Anterior cingulate cortex (tissue), 58 donors: ENCODE measurements at regions not wholly inside any gene's neighbourhood (a gene's known extent, or its start where the extent isn't known, plus 50 kb on each side); places are given as distances from the start of the nearest gene placed in this dataset.
"Not testable (repeated sequence)": the region's sequence is repeated elsewhere in the genome, so short reads cannot be mapped to it uniquely, and the experiment has no call there.

ENCODE experiments used
- DNase-seq, 58 donors: peaks; one replicate each; lab custom pipeline; 2025; lab: John Stamatoyannopoulos, UW

DNA sequence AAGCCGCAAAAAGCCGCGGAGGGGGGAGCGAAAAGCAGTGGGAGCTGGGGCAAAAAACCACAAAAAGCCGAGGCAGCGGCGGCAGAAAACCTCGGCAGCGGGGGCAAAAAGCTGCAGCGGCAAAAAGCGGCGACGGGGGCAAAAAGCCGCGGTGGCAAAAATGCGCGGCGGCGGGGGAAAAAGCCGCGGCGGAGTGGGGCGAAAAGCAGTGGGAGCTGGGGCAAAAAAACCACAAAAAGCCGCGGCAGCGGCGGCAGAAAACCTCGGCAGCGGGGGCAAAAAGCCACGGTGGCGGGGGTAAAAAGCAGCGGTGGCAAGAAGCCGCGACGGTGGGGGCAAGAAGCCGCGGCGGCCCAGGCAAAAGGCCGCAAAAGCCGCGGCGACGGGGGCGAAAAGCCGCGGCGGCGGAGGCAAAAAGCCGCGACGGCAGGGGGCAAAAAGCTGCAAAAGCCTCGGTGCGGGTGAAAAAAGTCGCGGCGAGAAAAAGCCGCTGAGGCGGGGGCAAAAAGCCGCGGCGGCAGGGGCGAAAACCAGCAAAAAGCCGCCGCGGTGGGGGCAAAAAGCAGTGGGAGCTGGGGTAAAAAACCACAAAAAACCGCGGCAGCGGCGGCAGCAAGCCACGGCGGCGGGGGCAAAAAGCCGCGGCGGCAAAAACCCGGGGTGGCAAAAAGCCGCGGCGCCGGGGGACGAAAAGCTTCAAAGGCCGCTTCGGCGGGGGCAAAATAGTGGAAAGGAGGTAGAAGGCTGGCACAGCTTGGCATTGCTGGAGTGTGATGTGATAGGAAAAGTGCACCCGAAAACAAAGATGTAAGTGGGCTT, 135.9 kb downstream of the ZNF92 start:
- DNase-seq: peak in 2 of 58 donors; percentile 0 to 22

DNA sequence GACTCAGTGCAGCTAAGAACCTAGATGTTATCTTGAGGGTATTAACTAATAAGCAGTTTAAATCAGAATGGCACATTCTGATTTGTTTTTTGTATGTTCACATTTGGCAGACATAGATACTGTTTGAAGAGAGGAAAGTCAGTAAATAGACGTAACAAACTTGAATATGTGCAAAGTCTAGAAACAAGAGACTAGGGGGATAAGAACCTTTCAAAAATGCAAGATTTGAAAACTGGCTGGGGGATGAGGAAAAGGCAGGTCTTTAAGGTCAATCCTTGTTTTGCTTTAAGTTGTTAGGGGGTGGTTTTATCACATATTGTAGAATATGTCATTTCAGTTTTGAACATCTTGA, 136.5 kb downstream of the ZNF92 start:
- DNase-seq: not testable (repeated sequence)

DNA sequence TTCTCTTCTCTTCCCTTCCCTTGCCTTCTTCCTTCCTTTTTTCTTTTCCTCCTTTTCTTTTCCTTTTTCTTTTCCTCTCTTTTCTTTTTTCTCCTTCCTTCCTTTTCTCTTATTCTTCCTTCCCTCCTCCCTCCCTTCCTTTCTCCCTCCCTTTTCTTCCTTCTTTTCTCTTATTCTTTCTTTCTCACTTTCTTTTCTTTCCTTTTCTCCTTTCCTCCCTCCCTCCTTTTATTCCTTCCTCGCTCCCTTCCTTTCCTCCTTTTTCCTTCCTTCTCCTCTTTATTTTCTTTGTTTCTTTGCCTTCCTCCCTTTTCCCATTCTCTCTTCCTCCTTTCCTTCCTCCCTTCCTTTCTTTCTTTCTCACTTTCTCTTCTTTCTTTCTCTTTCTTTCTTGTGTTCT, 146.1 kb downstream of the ZNF92 start:
- DNase-seq: not testable (repeated sequence)

DNA sequence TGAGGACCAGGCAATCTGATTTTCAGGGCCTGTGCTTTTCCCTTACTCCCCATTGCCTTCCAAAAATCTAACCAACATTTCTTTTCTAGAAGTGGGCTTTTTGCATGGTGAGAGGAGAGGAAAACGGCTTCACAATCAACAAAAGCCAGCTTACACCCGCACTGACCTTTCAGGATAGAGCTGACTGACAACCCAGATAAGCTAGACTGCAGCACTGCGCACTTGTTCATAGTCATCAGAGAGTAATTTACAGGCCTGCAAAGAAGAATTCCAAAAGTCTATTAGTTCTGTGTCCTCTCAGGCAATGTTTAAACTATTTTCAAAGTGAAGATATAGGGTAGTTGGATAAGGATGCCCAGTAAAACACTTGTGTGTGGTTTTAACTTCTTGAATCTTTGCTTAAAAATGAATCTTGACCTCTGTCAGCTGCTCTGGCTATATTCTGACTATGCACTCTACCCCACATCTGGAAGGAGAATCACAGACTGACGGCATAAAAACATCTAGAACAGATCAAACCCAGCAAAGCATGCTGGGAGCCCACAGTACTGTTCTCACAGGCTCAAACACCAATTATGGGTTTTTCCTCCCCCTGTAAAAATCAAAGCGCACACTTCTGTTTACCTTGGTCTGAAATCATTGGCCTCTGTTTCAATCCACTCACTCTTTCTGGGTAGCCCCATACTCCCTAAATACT, 172.0 kb downstream of the ZNF92 start:
- not testable (repeated sequence) for DNase-seq

DNA sequence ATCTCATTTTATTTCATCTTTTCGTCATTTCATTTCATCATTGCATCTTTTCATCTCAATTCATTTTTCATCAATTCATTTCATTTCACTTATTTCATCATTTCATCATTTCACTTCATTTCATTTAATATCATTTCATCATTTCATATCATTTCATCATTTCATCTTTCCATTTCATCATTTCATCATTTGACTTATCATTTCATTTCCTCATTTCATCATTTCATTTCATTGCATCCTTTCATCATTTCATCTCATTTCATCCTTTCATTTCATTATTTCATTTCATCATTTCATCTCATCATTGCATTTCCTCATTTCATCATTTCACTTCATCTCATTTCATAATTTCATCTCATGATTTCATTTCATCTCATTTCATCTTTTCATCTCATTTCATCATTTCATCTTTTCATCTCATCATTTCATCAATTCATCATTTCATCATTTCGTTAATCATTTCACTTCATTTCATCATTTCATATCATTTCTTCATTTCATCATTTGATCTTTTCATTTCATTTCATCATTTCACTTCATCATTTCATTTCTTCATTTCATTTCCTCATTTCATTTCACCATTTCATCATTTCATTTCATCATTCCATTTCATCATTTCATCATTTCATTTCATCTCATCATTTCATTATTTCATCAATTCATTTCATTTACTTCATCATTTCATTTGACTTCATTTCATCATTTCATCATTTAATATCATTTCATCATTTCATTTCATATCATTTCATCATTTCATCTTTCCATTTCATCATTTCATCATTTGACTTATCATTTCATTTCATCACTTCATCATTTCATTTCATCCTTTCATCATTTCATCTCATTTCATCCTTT, 176.2 kb downstream of the ZNF92 start:
- not testable (repeated sequence) for DNase-seq

DNA sequence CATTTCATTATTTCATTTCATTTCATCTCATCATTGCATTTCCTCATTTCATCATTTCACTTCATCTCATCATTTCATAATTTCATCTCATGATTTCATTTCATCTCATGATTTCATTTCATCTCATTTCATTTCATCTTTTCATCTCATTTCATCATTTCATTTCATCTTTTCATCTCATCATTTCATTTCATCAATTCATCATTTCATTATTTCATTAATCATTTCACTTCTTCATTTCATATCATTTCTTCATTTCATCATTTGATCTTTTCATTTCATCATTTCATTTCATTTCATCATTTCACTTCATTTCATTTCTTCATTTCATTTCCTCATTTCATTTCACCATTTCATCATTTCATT, 176.8 kb downstream of the ZNF92 start:
- DNase-seq: not testable (repeated sequence)

DNA sequence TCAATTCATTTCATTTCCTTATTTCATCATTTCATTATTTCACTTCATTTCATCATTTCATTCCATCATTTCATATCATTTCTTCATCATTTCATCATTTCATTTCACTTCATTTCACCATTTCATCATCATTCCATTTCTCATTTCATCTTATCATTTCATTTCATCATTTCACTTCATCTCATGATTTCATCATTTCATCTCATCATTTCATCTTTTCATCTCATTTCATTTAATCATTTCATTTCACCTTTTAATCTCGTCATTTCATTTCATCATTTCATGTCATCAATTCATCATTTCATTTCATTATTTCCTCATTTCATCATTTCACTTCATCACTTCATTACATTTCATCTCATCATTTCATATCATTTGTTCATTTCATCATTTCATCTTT, 177.4 kb downstream of the ZNF92 start:
- DNase-seq: not testable (repeated sequence)

DNA sequence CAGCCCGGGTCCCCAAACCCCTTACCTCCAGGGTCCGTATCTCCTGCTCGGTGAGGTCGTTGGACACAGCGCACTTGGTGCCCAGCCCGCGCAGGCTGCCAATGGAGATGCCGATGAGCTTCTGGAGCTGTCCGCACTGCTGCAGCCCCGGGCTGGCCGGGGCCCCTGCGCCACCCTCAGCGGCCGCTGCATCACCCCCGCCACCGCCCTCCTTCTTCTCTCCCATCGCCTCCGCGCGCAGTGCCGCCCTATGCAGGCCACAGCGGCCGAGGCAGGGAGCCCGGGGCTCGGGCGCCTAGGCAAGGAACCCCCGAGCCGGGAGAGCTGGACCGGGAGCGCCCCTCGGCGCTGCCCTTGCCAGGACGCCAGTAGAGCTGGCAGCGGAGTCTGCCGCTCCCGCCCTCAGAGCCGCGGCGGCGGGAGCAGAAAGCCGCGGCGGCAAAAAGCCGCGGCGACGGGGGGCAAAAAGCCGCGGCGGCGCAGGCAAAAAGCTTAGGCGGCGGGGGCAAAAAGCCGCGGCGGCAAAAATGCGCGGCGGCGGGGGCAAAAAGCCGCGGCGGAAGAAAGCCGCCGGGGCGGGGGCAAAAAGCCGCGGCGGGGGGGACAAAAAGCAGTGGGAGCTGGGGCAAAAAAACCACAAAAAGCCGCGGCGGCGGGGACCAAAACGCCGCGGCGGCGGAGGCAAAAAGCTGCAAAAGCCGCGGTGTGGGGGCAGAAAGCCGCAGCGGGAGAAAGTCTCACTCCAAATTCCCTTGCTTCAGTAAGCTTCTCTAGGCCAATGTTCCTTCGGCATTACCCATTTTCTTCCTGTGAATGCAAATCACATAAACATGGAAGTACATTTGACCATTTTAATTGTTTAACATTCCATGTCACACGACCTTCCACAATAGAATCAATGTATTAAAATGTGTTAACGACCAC, 181.2 kb downstream of the ZNF92 start:
- not testable (repeated sequence) for DNase-seq

DNA sequence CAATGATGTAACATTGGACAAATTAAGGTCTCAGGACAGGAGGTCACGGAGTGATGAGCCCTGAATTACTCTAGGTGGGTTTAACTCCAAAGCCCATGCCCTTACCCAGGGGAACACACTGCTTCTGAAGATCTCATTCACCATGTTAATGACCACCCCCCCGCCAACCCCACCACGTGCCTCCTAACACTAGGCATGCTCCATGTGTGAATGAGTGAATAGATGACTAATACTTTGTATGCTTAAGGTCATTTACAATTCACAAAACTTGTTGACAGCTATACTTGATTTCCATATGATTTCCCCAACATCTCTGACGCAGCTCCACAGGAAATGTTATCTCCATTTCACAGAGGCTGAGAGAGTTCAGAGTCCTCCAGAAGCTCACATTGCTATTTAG, 184.9 kb downstream of the ZNF92 start:
- not testable (repeated sequence) for DNase-seq

DNA sequence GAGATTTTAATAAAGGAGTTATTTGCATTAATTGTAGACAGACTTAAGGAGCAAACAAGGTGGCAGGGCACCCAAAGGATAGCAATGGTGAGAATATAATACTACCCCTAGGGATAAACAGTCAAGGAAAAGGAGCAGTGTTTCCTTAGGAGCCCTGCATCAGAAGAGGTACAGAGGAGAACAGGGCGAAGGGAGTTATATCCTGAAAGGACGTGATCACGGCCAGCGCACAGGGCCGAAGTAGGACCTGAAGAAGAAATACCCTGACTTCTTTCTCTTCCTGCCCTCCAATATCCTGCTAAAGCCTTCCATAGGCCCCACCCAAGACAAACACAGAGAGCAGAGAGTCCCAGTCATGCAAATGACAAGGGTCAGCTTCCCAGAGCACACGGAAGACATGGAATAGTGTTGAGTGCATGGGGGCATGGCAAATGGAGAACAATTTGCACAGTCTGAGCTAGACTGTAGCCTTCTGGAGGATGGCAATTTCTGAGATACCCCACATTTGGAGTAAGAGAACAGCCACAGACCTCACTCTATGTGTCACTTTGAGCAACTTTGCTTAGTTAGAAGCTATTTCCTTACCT, 188.2 kb downstream of the ZNF92 start:
- not testable (repeated sequence) for DNase-seq

DNA sequence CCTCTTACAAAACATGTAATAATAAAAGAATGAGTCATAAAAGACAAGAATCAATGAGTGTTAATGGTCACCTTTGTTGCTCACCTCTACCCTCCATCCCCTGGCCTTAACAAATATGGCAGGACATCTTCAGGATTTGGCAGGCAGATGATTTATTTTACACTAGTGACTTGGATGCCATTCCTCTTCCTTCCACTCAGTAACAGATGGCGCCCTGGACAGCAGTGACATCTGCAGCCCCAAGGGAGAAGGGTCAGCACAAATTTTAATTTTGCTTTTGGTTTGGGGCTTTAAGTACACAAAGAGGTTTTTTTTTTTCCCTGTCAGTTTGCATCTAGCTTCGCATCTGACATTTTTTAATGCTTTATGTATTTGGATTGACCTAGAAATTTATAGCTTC, 188.9 kb downstream of the ZNF92 start:
- not testable (repeated sequence) for DNase-seq

DNA sequence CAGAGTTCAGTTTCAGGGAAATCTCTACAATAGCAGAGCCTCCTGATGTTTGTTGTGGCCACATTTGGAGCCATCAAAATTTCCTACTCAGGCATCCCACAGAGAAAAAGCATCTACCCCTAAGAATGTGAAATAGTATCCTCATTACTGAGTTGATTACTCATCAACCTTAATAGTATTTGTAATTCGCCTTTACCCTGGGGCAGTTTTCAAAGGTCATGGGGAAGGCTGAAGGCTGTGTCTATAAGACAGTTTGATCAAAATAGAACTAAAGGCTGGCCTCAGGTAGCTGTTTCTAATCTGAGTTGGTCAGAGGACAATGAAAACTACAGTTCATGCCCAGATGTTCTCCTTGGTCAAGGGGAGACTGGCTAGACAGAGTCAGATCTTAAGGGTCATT, 189.7 kb downstream of the ZNF92 start:
- not testable (repeated sequence) for DNase-seq

DNA sequence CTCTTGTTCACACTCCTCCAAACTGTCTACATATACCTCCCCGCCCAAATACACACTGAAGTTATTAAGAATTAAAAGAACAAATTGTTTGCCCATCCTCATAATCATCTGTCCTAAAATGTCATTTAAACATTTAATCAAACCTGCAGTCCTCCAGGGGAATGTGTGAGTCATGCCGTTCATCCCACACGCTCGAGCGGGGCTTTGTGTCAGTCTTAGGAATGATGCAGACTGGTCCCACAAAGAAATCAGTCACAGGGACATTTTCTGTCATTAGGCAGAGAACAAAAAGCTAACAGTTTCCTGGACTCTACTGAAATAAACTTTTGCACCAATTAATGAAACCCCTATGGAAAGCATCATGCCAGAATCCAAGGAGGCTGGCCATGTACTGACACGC, 194.6 kb downstream of the ZNF92 start:
- DNase-seq: not testable (repeated sequence)

DNA sequence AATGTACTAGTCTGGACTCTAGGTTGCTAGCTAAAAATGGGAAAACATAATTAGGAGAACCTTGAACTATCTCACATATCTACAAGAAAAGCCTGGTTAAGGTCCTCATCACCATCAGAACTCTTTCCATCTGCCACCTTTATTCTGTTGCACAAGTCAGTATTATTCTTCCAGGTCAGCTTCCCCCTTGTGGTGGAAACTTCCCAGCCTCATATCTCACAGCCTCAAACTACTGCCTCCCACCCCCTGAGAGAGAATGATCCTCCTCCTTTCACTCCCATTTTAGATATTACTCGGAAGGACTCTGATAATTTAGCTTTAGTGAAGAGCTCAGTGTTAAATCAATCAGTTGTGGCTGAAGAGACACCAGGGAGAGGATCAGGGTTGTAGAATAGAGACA, 197.3 kb downstream of the ZNF92 start:
- not testable (repeated sequence) for DNase-seq

DNA sequence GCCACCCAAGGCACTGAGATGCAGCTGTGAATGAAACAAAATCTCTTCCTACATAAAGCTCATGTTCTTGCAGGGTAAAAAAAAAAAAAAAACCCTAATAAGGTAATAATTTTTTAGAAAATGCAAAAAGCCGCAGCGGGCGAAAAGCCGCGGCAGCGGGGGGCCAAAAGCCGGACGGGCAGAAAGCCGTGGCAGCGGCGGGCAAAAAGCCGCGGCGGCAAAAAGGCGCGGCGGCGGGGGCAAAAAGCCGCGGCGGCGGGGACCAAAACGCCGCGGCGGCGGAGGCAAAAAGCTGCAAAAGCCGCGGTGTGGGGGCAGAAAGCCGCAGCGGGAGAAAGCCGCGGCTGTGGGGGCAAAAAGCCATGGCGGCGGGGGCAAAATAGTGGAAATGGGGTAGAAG, 198.9 kb downstream of the ZNF92 start:
- not testable (repeated sequence) for DNase-seq

DNA sequence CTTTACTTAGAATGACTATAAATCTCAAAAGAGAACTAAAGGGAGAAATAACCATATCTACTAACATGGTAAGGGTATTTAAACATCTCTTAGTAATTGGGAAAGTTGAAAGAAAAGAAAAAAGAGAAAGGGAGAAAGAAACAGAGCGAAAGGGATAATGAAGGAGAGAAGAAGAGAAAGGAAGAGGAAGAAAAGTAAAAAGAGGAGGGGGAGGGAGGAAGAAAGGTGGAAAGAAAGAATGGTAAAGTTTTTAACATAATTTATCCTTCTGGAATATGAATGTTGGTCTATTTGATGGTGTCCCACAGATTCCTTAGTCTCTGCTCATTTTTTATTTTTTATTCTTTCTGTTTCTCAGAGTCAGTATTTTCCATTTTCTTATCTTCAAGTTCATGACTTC, 202.7 kb downstream of the ZNF92 start:
- not testable (repeated sequence) for DNase-seq

DNA sequence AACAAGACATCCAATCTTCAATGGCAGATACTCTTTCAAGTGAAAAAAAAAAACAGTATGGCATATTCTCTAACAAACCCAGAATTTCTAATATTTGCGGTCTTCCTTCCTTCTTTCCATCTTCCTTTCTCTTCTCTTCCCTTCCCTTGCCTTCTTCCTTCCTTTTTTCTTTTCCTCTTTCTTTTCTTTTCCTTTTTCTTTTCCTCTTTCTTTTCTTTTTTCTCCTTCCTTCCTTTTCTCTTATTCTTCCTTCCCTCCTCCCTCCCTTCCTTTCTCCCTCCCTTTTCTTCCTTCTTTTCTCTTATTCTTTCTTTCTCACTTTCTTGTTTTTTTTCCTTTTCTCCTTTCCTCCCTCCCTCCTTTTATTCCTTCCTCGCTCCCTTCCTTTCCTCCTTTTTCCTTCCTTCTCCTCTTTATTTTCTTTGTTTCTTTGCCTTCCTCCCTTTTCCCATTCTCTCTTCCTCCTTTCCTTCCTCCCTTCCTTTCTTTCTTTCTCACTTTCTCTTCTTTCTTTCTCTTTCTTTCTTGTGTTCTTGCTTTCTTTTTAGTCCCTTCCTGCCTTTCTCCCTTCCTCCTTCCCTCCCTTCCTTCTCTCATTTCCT, 209.0 kb downstream of the ZNF92 start:
- DNase-seq: not testable (repeated sequence)

DNA sequence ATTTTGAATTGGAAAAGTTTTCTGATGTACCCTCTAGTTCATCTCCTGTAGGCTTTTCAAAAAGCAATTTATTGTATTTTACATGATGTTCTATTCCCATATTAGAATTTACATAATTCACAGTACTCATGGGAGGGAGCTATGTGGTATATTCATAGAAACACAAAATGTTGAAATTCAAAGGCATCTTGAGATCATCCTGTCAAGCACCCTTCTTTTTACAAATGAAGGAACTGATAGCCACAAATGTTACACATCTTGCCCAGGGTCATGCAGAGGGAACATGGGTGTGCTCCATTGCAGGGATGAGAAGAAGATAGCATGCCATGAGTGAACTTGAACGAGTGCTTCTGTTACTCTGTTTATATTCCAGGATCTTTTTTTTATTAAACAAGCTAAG, 228.8 kb downstream of the ZNF92 start:
- not testable (repeated sequence) for DNase-seq

DNA sequence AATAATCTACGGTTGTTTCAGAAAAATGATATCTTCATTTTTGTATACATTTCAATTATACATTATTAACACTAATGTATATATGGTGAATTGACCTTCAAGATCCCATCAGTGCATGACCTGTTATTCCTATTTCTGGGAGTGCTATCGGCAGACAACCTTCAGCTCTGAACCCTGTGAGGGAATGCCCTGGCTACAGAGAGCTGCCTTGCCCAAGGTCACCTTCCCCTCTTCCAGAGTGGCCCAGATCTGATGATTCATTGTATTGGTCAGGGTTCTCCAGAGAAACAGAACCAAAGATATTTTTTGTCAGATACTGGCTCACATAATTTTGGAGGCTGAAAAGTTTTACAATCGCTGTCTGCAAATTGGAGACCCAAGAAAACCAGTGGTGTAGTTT, 235.5 kb downstream of the ZNF92 start:
- no peak for DNase-seq
